ENCODE measurements at regions not wholly inside any gene's neighbourhood (a gene's known extent, or its start where the extent isn't known, plus 50 kb on each side); places are given as distances from the start of the nearest gene placed in this dataset.

GRCh38 chr9:119436261-119436660 is 67.0 kb upstream of the BRINP1 start:
- DNase-seq (ENCODE audit: low read depth in 4 of 4, low spot score in 3 of 4), result no peak

DNA sequence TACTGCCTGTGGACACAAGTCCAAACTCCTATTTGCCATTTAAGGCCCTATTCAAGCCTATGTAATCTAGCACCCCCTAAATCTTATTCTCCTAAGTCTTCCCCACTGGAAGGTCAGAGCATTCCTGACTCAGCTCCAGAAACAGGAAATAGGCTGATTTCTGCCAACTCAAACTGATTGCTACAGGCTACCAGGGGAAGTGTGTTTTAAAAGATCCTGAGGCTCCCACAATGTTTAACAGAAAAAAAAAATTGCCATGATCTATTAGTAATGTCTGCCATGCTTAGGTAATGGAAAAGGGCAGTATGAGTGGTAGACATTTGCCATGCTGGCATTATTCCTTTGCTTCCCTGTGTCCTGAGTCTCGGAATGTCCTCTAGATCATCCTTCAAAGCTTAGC is 65.8 kb upstream of the BRINP1 start:
- no peak for DNase-seq (ENCODE audit: low read depth in 4 of 4, low spot score in 3 of 4)

DNA sequence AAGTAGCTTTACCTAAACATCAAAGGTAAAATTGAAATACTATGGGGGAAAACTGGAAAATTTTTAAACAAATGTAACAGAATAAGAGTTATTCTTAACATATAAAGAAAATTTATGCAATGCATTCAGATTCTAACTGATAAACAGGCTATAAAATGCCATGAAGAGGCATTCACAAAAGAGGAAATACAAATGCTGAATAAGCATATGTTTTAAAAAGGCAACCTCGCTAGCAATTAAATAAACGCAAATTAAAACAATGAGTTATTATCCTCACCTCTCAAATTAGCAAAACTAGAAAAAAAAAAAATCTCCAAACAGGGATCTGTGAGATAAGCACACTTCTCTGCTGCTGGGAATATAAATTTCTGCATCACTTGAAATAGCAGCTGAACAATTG is 63.2 kb upstream of the BRINP1 start:
- DNase-seq (ENCODE audit: low read depth in 4 of 4, low spot score in 3 of 4), result no peak

GRCh38 chr9:119429302-119429701 is 60.1 kb upstream of the BRINP1 start:
- DNase-seq (ENCODE audit: low read depth in 4 of 4, low spot score in 3 of 4), result no peak

GRCh38 chr9:119420231-119420630 is 51.0 kb upstream of the BRINP1 start:
- DNase-seq (ENCODE audit: low read depth in 4 of 4, low spot score in 3 of 4), result no peak
